GM18873 (cell line): ENCODE measurements at regions not wholly inside any gene's neighbourhood (a gene's known extent, or its start where the extent isn't known, plus 50 kb on each side); places are given as distances from the start of the nearest gene placed in this dataset.

ENCODE experiments used
- ATAC-seq: cut with Tn5 transposase; IDR thresholded peaks from one replicate; pipeline ENCODE4 v1.9.1; 2021; ENCODE audit warnings: mild to moderate bottlenecking, moderate library complexity, moderate number of reproducible peaks; ENCODE audit not compliant: unreplicated experiment, low FRiP score

GRCh38 chr13:81676008-81676407 is 1335.1 kb upstream of the SPRY2 start:
- no peak for ATAC-seq

GRCh38 chr13:81671064-81671463 is 1330.1 kb upstream of the SPRY2 start:
- no peak for ATAC-seq

GRCh38 chr13:81670048-81670447 is 1329.1 kb upstream of the SPRY2 start:
- ATAC-seq: no peak

- no peak for ATAC-seq
These were observed 1323.9 kb upstream of the SPRY2 start for GRCh38 chr13:81664872-81665271.

GRCh38 chr13:81659984-81660383 is 1319.1 kb upstream of the SPRY2 start:
- no peak for ATAC-seq

- no peak for ATAC-seq
These were observed 1317.9 kb upstream of the SPRY2 start for GRCh38 chr13:81658598-81659370.

GRCh38 chr13:81639984-81640582 is 1299.2 kb upstream of the SPRY2 start:
- ATAC-seq: no peak

- ATAC-seq: no peak
These were observed 1296.5 kb upstream of the SPRY2 start for GRCh38 chr13:81637457-81637856.

- no peak for ATAC-seq
These were observed 1295.2 kb upstream of the SPRY2 start for GRCh38 chr13:81636120-81636519.

- no peak for ATAC-seq
These were observed 1274.1 kb upstream of the SPRY2 start for GRCh38 chr13:81615031-81615430.

GRCh38 chr13:81610644-81611043 is 1269.7 kb upstream of the SPRY2 start:
- ATAC-seq: no peak

GRCh38 chr13:81609335-81609734 is 1268.4 kb upstream of the SPRY2 start:
- no peak for ATAC-seq

GRCh38 chr13:81606074-81606473 is 1265.1 kb upstream of the SPRY2 start:
- no peak for ATAC-seq

GRCh38 chr13:81602241-81602640 is 1261.3 kb upstream of the SPRY2 start:
- no peak for ATAC-seq

GRCh38 chr13:81597101-81597500 is 1256.2 kb upstream of the SPRY2 start:
- no peak for ATAC-seq

GRCh38 chr13:81596224-81596753 is 1255.4 kb upstream of the SPRY2 start:
- ATAC-seq: no peak

- no peak for ATAC-seq
These were observed 1250.7 kb upstream of the SPRY2 start for GRCh38 chr13:81591528-81592220.

- no peak for ATAC-seq
These were observed 1241.5 kb upstream of the SPRY2 start for GRCh38 chr13:81582381-81582780.

- no peak for ATAC-seq
These were observed 1236.8 kb upstream of the SPRY2 start for GRCh38 chr13:81577601-81578195.

- no peak for ATAC-seq
These were observed 1227.9 kb upstream of the SPRY2 start for GRCh38 chr13:81568824-81569223.

- ATAC-seq: no peak
These were observed 1224.9 kb upstream of the SPRY2 start for GRCh38 chr13:81565849-81566248.
